BE2C (cell line): ENCODE measurements at regions not wholly inside any gene's neighbourhood (a gene's known extent, or its start where the extent isn't known, plus 50 kb on each side); places are given as distances from the start of the nearest gene placed in this dataset.

Source experiments
- DNase-seq: peaks from one replicate; pipeline ENCODE4 v3.0.0-alpha.2; 2020
- H3K27me3 ChIP-seq: fragments of 250-450 bp; sonication (Bioruptor Pico); 2 replicates; pipeline ENCODE4 v1.5.1; 2020; ENCODE audit warnings: mild to moderate bottlenecking
- H3K36me3 ChIP-seq: fragments of 250-450 bp; sonication (Bioruptor Pico); 2 replicates; pipeline ENCODE4 v1.5.1; 2020; ENCODE audit warnings: mild to moderate bottlenecking
- H3K4me1 ChIP-seq: fragments of 250-450 bp; sonication (Bioruptor Pico); 2 replicates; pipeline ENCODE4 v1.5.1; 2020
- H3K4me3 ChIP-seq: 2 replicates; pipeline ENCODE4 v1.5.1; 2011; ENCODE audit warnings: low read depth, low read length
- H3K9me3 ChIP-seq: fragments of 250-450 bp; sonication (Bioruptor Pico); 2 replicates; pipeline ENCODE4 v1.5.1; 2020
- CTCF ChIP-seq: IDR thresholded peaks from 2 replicates; pipeline ENCODE4 v1.5.1; 2012; ENCODE audit warnings: mild to moderate bottlenecking, low read depth, low read length

GRCh38 chr11:116556483-116556882, 216.3 kb downstream of the BUD13 start:
- Histone ChIP-seq H3K9me3 (no peaks in the 10 kb centered on the region), H3K36me3 (no peaks in the 10 kb centered on the region), H3K4me1 (no peaks in the 10 kb centered on the region), H3K27me3 (no peaks in the 10 kb centered on the region), H3K4me3 (no peak overlapping the region)
- TF ChIP-seq CTCF, result no peak
- no peak for DNase-seq

GRCh38 chr11:116553482-116553881, 219.3 kb downstream of the BUD13 start:
- Histone ChIP-seq H3K4me1 (no peaks in the 10 kb centered on the region), H3K9me3 (peaks cover 2% of the 10 kb centered on the region), H3K36me3 (no peaks in the 10 kb centered on the region), H3K4me3 (no peak overlapping the region), H3K27me3 (no peaks in the 10 kb centered on the region)
- no peak for DNase-seq
- peak; percentile 37 for TF ChIP-seq CTCF

- no peak for DNase-seq
- Histone ChIP-seq H3K4me3 (no peak overlapping the region), H3K27me3 (no peaks in the 10 kb centered on the region), H3K4me1 (no peaks in the 10 kb centered on the region), H3K36me3 (no peaks in the 10 kb centered on the region), H3K9me3 (peaks cover 2% of the 10 kb centered on the region)
- TF ChIP-seq CTCF, result no peak
Measured at GRCh38 chr11:116551576-116551975, 221.2 kb downstream of the BUD13 start.

GRCh38 chr11:116548256-116548655, 224.5 kb downstream of the BUD13 start:
- Histone ChIP-seq H3K4me1 (no peaks in the 10 kb centered on the region), H3K36me3 (no peaks in the 10 kb centered on the region), H3K9me3 (peaks cover 2% of the 10 kb centered on the region), H3K4me3 (no peak overlapping the region), H3K27me3 (no peaks in the 10 kb centered on the region)
- DNase-seq, result no peak
- no peak for TF ChIP-seq CTCF

GRCh38 chr11:116547571-116547970, 225.2 kb downstream of the BUD13 start:
- H3K9me3 ChIP-seq, result peaks cover 2% of the 10 kb centered on the region
- no peak for TF ChIP-seq CTCF
- no peaks in the 10 kb centered on the region for H3K36me3 ChIP-seq
- H3K4me1 ChIP-seq, result no peaks in the 10 kb centered on the region
- H3K4me3 ChIP-seq, result no peak overlapping the region
- no peaks in the 10 kb centered on the region for H3K27me3 ChIP-seq
- no peak for DNase-seq

GRCh38 chr11:116545912-116546311, 226.9 kb downstream of the BUD13 start:
- no peaks in the 10 kb centered on the region for H3K36me3 ChIP-seq
- no peaks in the 10 kb centered on the region for H3K4me1 ChIP-seq
- H3K4me3 ChIP-seq, result no peak overlapping the region
- peaks cover 2% of the 10 kb centered on the region for H3K9me3 ChIP-seq
- no peak for DNase-seq
- no peaks in the 10 kb centered on the region for H3K27me3 ChIP-seq
- no peak for TF ChIP-seq CTCF
